Right lobe of liver (tissue), 6 donors: ENCODE measurements at regions not wholly inside any gene's neighbourhood (a gene's known extent, or its start where the extent isn't known, plus 50 kb on each side); places are given as distances from the start of the nearest gene placed in this dataset.

Source experiments
- ATAC-seq, 4 donors: fragments of 200-7000 bp; cut with Tn5 transposase; one replicate each; pipeline ENCODE4 v1.9.1; 2020; ENCODE audit warnings: mild to moderate bottlenecking in 4 of 4, moderate library complexity in 4 of 4
- DNase-seq, 3 donors: peaks; one replicate each; pipeline ENCODE4 v3.0.0-alpha.2; 2020
- H3K27ac ChIP-seq, 3 donors: fragments of 200-600 bp; one replicate each; pipeline ENCODE4 v1.8.0; 2022
- H3K27me3 ChIP-seq, 2 donors: fragments of 200-600 bp; one replicate each; pipeline ENCODE4 v1.8.0; 2022
- H3K36me3 ChIP-seq, 4 donors: fragments of 200-600 bp; sonication (generic) in 1 of 4; one replicate each; pipeline versions ENCODE4 v1.5.1 to v1.8.0; 2017 to 2022; ENCODE audit warnings: control low read depth in 1 of 4
- H3K4me1 ChIP-seq, 4 donors: fragments of 200-600 bp; sonication (generic) in 1 of 4; one replicate each; pipeline versions ENCODE4 v1.5.1 to v1.8.0; 2017 to 2022; ENCODE audit warnings: control low read depth in 1 of 4
- H3K4me3 ChIP-seq, 3 donors: fragments of 200-600 bp; one replicate each; pipeline ENCODE4 v1.8.0; 2022
- H3K9me3 ChIP-seq, 4 donors: fragments of 200-600 bp; sonication (generic) in 1 of 4; one replicate each; pipeline versions ENCODE4 v1.5.1 to v1.8.0; 2017 to 2022; ENCODE audit warnings: control low read depth in 1 of 4
- POLR2A ChIP-seq: fragments of 450-650 bp; IDR thresholded peaks from one replicate; pipeline ENCODE4 v1.6.1; 2017; ENCODE audit warnings: antibody characterized with exemption, mild to moderate bottlenecking
- WGBS: methylation state at CpG from one replicate; pipeline ENCODE4 v1.1.6; 2018; ENCODE audit warnings: low coverage, low lambda C conversion rate; ENCODE audit not compliant: insufficient coverage; ENCODE audit errors: missing lambda C conversion rate; 5-methylcytosine and 5-hydroxymethylcytosine counted together
- intact Hi-C, 2 donors: fragments of 100-400 bp; cut with DNase I; formaldehyde crosslinking; loops; one replicate each; pipeline versions ENCODE4 v1.11.2 to v1.14.1; 2022
- TF ChIP-seq, protein P1 (sequence below), 4 donors: fragments of 200-600 bp in 3 of 4; fragments of 450-650 bp in 1 of 4; IDR thresholded peaks; one replicate each; pipeline versions ENCODE4 v1.5.1 to v1.8.0; 2016 to 2022; ENCODE audit warnings: antibody characterized with exemption in 4 of 4, mild to moderate bottlenecking in 2 of 4
- donor health status: DM: no; HTN: yes; CAD: no.
- donor health status: DM: no; HTN: no; CAD: no.
- donor health status: DM: no; HTN: no; CAD: no.
- donor health status: DM: no; HTN: yes; CAD: no.
- donor health status: DM: no; HTN: yes; CAD: no.

- H3K9me3 ChIP-seq: no peaks in the 10 kb centered on the region
- ATAC-seq: no peak
- no peaks in the 10 kb centered on the region for H3K27me3 ChIP-seq
- intact Hi-C loops: no loop called here
- H3K4me3 ChIP-seq: no peak overlapping the region
- peaks cover 0 to 3% (median 0%) of the 10 kb centered on the region in 4 donors for H3K4me1 ChIP-seq
- H3K36me3 ChIP-seq: no peaks in the 10 kb centered on the region
- H3K27ac ChIP-seq: no peak overlapping the region
- TF ChIP-seq, protein P1, sequence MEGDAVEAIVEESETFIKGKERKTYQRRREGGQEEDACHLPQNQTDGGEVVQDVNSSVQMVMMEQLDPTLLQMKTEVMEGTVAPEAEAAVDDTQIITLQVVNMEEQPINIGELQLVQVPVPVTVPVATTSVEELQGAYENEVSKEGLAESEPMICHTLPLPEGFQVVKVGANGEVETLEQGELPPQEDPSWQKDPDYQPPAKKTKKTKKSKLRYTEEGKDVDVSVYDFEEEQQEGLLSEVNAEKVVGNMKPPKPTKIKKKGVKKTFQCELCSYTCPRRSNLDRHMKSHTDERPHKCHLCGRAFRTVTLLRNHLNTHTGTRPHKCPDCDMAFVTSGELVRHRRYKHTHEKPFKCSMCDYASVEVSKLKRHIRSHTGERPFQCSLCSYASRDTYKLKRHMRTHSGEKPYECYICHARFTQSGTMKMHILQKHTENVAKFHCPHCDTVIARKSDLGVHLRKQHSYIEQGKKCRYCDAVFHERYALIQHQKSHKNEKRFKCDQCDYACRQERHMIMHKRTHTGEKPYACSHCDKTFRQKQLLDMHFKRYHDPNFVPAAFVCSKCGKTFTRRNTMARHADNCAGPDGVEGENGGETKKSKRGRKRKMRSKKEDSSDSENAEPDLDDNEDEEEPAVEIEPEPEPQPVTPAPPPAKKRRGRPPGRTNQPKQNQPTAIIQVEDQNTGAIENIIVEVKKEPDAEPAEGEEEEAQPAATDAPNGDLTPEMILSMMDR (IDR thresholded peaks at IDR 0.05): no peak
- no peak for TF ChIP-seq POLR2A
- DNase-seq: no peak
- WGBS: 72% methylated on average over 3 of the region's 3 CpGs
Measured at GRCh38 chr2:145635706-145636427, 1115.9 kb upstream of the ZEB2 start.

DNA sequence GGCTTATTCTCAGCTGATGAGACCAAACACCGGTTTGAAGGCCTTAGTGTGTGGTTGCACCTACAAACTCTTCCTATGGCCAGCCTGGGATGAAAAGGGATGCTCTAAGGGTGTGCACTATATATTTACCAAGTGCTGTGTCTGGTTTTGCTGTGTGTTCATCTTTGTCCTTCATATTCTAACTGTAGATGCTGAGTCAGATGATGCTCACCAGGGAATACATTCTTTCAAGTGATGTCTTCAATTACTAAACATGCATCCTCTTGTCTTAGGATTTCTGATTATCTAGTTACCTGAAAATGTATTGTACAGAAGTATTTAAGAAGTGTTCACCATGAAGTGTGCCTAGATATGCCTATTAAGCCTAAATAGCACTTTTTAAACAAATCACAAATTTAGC is 1111.6 kb upstream of the ZEB2 start:
- H3K27ac ChIP-seq: no peak overlapping the region
- TF ChIP-seq, protein P1 (IDR thresholded peaks at IDR 0.05): no peak
- no peak for TF ChIP-seq POLR2A
- no peaks in the 10 kb centered on the region for H3K36me3 ChIP-seq
- H3K4me3 ChIP-seq: no peak overlapping the region
- intact Hi-C loops: no loop called here
- no peaks in the 10 kb centered on the region for H3K4me1 ChIP-seq
- DNase-seq (no peak), ATAC-seq (no peak)
- H3K27me3 ChIP-seq: no peaks in the 10 kb centered on the region
- no peaks in the 10 kb centered on the region for H3K9me3 ChIP-seq
- 67% methylated on average over 1 of the region's 1 CpG for WGBS

DNA sequence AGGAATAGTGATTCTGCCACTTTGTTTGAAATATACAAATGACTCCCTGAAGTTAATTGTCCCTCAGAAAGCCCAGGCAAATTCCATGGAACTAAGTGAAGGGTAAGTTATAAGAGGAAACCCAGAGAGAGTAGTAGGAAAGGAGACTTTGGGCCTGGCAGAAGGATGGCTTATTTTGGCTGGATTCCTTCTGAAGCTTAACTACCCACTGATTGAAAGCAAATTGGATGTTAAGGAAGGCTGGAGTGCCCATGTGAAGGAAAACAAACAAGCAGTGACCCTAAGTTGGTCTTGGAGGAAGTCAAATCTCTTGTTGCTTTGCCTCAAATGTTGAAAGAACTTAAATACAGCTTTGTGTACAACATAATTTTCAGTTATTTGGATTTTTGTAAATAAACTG is 1106.4 kb upstream of the ZEB2 start:
- intact Hi-C loops: no loop called here
- no peaks in the 10 kb centered on the region for H3K4me1 ChIP-seq
- H3K36me3 ChIP-seq: no peaks in the 10 kb centered on the region
- ATAC-seq (no peak), DNase-seq (no peak)
- TF ChIP-seq POLR2A: no peak
- TF ChIP-seq, protein P1 (IDR thresholded peaks at IDR 0.05): no peak
- no peak overlapping the region for H3K4me3 ChIP-seq
- H3K27ac ChIP-seq: no peak overlapping the region
- no peaks in the 10 kb centered on the region for H3K27me3 ChIP-seq
- no peaks in the 10 kb centered on the region for H3K9me3 ChIP-seq

- no peak for DNase-seq
- Histone ChIP-seq H3K27ac (no peak overlapping the region), H3K36me3 (no peaks in the 10 kb centered on the region), H3K27me3 (no peaks in the 10 kb centered on the region), H3K4me1 (no peaks in the 10 kb centered on the region), H3K9me3 (no peaks in the 10 kb centered on the region), H3K4me3 (no peak overlapping the region)
- no peak for TF ChIP-seq POLR2A
- TF ChIP-seq, protein P1 (IDR thresholded peaks at IDR 0.05): no peak
- WGBS: 59% methylated on average over 1 of the region's 1 CpG
- no peak for ATAC-seq
- intact Hi-C loops: no loop called here
Measured at GRCh38 chr2:145625111-145625510, 1105.2 kb upstream of the ZEB2 start.

DNA sequence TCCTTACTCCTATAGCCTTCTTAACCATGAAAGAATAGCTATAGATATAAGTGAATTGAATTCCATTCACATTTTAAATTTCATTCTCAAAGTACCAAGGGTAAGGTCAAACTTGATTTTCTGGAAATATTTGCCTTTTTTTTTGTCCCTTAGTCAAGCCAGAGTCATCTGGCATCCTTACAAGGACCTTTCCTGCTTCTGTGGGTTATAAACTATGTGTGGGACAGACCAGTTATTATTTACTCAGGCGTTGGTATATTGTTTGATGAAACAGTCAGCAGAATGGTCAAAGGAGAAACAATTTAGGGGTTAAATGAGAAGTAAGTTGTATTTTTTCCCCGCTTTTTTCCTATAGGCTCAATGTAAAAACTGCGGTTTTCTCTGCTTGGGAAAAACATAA is 1103.2 kb upstream of the ZEB2 start:
- intact Hi-C loops: no loop called here
- H3K27me3 ChIP-seq: no peaks in the 10 kb centered on the region
- H3K9me3 ChIP-seq: no peaks in the 10 kb centered on the region
- no peaks in the 10 kb centered on the region for H3K4me1 ChIP-seq
- H3K4me3 ChIP-seq: no peak overlapping the region
- no peak for ATAC-seq
- H3K36me3 ChIP-seq: no peaks in the 10 kb centered on the region
- DNase-seq: no peak
- H3K27ac ChIP-seq: no peak overlapping the region
- WGBS: 56% methylated on average over 3 of the region's 3 CpGs
- no peak for TF ChIP-seq POLR2A
- TF ChIP-seq, protein P1 (IDR thresholded peaks at IDR 0.05): no peak
